Panc1 (cell line): ENCODE measurements at regions not wholly inside any gene's neighbourhood (a gene's known extent, or its start where the extent isn't known, plus 50 kb on each side); places are given as distances from the start of the nearest gene placed in this dataset.

Experiments used
- POLR2AphosphoS5 ChIP-seq: IDR thresholded peaks from 2 replicates; pipeline ENCODE4 v1.6.1; 2012; ENCODE audit warnings: mild to moderate bottlenecking, low read depth, low read length, moderate library complexity
- REST ChIP-seq, 2 experiments: IDR thresholded peaks; 2 replicates each; pipeline ENCODE4 v1.6.1; 2011 to 2012; ENCODE audit warnings: low read depth in 2 of 2, control low read depth in 1 of 2, low read length in 1 of 2, mild to moderate bottlenecking in 1 of 2, moderate library complexity in 1 of 2; ENCODE audit not compliant: insufficient read depth in 1 of 2
- SIN3A ChIP-seq: IDR thresholded peaks from 2 replicates; pipeline ENCODE4 v1.6.1; 2012; ENCODE audit warnings: low read depth, mild to moderate bottlenecking, low read length, moderate library complexity, borderline replicate concordance; ENCODE audit not compliant: insufficient read depth
- TCF7L2 ChIP-seq: IDR thresholded peaks from 2 replicates; pipeline ENCODE4 v1.6.1; 2011; ENCODE audit warnings: mild to moderate bottlenecking, low read depth, low read length, inconsistent platforms
- TF ChIP-seq, protein P1 (sequence below): fragments of 450-650 bp; IDR thresholded peaks from 2 replicates; pipeline ENCODE4 v1.5.1; 2017; ENCODE audit warnings: mild to moderate bottlenecking

- TF ChIP-seq, protein P1, sequence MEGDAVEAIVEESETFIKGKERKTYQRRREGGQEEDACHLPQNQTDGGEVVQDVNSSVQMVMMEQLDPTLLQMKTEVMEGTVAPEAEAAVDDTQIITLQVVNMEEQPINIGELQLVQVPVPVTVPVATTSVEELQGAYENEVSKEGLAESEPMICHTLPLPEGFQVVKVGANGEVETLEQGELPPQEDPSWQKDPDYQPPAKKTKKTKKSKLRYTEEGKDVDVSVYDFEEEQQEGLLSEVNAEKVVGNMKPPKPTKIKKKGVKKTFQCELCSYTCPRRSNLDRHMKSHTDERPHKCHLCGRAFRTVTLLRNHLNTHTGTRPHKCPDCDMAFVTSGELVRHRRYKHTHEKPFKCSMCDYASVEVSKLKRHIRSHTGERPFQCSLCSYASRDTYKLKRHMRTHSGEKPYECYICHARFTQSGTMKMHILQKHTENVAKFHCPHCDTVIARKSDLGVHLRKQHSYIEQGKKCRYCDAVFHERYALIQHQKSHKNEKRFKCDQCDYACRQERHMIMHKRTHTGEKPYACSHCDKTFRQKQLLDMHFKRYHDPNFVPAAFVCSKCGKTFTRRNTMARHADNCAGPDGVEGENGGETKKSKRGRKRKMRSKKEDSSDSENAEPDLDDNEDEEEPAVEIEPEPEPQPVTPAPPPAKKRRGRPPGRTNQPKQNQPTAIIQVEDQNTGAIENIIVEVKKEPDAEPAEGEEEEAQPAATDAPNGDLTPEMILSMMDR = no peak
- no peak for TF ChIP-seq POLR2AphosphoS5
- no peak for TF ChIP-seq SIN3A
- no peak for TF ChIP-seq REST (IDR thresholded peaks at IDR 0.05; ENCODE audit: insufficient read depth in 1 of 2, low read depth in 2 of 2, low read length in 1 of 2)
- no peak for TF ChIP-seq TCF7L2
Measured at GRCh38 chr21:17451364-17451891, 61.4 kb upstream of the CXADR start.
